CD4-positive, alpha-beta T cell treated with Interleukin-12 subunit alpha and Interleukin-12 subunit beta, for 1 hour (primary cell): ENCODE measurements at regions not wholly inside any gene's neighbourhood (a gene's known extent, or its start where the extent isn't known, plus 50 kb on each side); places are given as distances from the start of the nearest gene placed in this dataset.
"Not testable (repeated sequence)": the region's sequence is repeated elsewhere in the genome, so short reads cannot be mapped to it uniquely, and the experiment has no call there.

Experiments
- DNase-seq: peaks from one replicate; pipeline ENCODE4 v3.0.0-alpha.2; 2020

DNA sequence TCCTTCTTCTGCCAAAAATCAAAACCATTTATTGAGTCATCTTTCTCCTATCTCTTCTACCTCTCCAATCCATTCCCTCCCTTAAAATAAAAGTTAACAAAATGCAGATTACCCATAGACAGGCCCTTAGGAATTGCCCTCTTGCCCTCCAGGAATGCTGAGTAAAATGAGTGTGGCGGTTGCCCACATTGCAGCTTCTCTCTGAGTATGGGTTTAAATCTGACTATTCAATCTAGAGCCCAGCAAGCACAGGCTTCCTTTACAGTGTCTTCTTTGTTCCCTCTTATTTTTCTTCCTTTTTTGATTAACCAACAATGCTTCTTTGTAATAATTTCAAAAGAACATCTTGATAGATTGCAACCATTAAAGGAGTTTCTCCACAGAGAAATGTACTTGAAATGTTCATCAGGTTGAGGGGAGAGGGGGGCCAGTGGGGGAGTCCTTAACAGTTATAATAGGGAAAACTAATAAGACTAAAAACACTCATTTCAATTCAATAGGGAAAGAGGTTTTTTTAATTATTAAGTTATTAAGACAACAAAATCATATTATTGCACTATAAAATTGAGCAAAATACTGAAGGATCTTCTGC lies 135.3 kb upstream of the LMCD1 start:
- no peak for DNase-seq

- DNase-seq, result no peak
Observed at GRCh38 chr3:8368598-8368997, 133.0 kb upstream of the LMCD1 start.

DNA sequence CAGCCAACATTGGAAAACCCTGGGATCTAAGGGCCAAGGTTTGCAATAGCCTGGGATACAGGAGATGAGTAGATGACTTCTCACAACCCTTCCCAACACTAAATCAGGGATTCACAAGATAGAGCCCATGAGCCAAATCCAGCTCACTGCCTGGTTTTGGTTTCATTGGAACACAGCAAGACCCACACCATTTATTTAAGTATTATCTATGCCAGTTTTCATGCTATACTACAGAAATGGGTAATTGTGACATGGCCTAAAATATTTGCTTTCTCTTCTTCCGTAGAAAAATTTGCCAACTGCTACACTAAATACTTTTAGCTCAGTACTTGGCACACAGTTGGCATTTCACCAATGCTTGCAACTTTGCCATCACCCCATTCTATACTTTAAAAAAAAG lies 132.0 kb upstream of the LMCD1 start:
- DNase-seq, result no peak

DNA sequence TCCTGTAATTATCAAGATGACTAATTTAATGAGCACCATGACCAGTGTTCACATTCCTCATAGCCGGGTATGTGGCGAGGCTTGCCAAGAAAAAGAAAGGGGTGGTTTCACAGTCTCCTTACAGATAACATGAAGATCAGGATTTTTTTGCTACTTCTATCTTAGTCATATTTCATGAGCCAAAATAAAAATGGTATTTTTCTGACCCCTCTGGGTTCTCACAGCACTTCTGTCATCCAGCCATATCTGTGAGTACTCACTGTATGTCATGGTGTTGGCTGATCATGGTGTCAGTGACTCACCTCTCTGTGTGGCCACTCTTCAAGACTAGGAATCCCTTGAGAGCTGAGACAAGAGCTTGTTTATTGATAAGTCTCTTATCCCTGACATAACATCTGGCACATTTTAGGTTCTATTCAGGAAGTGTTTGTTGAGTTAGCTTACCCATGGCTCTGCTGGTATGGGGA lies 130.5 kb upstream of the LMCD1 start:
- no peak for DNase-seq

DNA sequence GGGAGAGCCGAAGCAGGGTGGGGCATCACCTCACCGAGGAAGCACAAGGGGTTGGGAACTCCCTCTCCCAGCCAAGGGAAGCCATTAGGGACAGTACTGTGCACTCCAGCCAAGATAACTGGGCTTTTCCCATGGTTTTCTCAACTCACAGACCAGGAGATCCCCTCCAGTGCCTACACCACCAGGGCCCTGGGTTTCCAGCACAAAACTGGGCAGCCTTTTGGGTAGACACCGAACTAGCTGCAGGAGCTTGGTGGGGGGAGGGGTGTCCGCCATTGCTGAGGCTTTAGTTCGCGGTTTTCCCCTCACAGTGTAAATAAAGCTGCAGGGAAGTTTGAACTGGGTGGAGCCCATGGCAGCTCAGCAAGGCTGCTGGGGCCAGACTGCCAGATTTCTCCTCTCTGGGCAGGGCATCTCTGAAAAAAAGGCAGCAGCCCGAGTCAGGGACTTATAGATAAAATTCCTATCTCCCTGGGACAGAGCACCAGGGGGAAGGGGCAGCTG lies 129.6 kb upstream of the LMCD1 start:
- DNase-seq, result no peak

- DNase-seq, result no peak
Observed at GRCh38 chr3:8380904-8381704, 120.5 kb upstream of the LMCD1 start.

GRCh38 chr3:8385848-8386620 lies 115.6 kb upstream of the LMCD1 start:
- DNase-seq, result no peak

DNA sequence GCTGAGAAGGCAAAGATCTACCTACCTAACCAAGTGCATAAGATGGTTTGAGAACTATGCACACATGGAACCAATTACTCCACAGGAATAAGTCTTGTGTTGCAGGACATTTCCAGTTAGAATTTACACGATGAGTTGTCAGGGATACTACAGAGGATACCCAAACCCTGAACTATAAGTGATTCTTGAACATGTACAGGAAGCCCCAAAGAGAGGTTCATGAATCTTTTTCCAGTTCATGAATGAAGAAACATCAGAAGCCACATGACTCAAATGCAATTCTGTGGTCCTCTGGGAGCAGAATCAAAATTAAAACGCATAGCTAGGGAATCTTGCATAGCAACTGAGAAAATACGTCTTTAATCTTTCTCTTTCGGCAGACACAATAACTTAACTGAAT lies 114.1 kb upstream of the LMCD1 start:
- no peak for DNase-seq

GRCh38 chr3:8399686-8400085 lies 101.9 kb upstream of the LMCD1 start:
- no peak for DNase-seq

- no peak for DNase-seq
Observed at GRCh38 chr3:8400911-8401310, 100.7 kb upstream of the LMCD1 start.

DNA sequence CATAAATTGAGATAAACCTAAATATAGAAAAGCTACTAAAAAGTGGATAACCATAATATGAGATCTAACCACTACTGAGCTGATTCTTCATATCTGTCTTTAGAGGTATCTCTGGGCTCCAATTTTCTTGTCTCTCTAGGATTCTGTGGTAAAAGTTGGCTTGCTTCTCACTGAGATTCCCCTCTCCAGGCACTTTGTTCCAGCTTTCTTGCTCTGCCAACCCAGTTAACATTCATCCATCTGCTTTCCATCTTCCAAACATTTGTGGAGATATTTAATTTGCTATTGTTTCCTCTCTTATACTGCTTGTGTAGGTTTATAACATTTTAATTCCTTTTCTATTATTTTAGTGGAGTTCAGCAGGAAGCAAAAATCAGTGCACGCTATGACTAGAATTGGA lies 97.6 kb upstream of the LMCD1 start:
- no peak for DNase-seq

DNA sequence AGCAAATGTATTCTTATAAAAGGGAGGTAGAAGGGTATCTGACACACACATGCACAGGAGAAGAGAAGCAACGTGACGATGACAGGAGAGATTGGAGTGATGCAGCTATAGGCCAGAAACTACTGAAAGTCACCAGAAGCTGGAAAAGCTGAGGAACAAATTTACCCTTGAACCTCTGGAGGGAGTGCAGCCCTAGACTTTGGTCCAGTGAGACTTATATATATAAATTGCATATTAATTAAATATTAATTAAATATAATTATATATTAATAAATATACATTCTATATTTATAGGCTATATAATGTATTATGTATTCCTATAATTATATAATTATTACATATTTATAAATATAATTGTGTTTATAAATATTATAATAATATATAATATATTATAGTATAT lies 96.5 kb upstream of the LMCD1 start:
- DNase-seq, result no peak

DNA sequence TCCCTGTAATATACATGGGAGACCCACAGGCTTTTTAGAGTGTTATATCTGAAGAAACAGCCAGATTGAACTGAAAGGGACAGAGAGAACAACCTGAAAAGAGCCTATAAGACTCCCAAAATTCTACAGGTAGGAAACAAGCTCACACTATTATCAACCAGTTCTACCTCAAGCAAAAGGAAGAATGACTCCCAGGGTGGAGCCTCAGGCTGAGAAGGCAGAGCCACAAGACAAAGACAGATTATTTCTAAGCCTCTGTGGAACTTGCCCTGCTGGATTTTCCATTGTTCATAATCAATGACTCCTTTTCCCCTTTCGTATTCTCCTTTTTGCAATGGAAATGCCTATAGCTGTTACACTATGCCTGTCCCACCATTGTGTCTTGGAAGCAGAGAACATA lies 95.1 kb upstream of the LMCD1 start:
- DNase-seq, result no peak

- DNase-seq, result no peak
Observed at GRCh38 chr3:8413337-8413926, 88.2 kb upstream of the LMCD1 start.

GRCh38 chr3:8416965-8417364 lies 84.7 kb upstream of the LMCD1 start:
- DNase-seq, result peak; percentile 7

- DNase-seq, result no peak
Observed at GRCh38 chr3:8420612-8421011, 81.0 kb upstream of the LMCD1 start.

GRCh38 chr3:8421267-8421666 lies 80.4 kb upstream of the LMCD1 start:
- no peak for DNase-seq

GRCh38 chr3:8421711-8422110 lies 79.9 kb upstream of the LMCD1 start:
- no peak for DNase-seq

GRCh38 chr3:8423307-8423706 lies 78.3 kb upstream of the LMCD1 start:
- no peak for DNase-seq

DNA sequence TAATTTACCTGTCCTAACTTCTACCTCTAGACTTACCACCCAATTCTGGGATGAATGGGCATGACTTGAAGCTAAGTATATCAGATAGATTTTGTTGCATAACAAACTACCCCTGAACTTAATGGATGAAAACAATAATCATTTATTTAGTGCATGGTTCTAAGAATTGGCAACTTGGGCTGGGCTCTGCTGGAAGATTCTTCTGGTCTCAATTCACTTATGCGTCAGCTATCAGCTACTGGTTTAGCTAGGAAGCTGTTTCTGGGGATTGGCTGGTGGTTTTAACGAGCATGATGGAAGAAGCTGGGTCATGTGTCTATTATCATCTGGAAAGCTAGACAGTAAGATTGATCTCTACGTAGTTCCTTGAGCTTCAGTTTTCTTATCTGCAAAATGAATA lies 77.3 kb upstream of the LMCD1 start:
- DNase-seq, result no peak

DNA sequence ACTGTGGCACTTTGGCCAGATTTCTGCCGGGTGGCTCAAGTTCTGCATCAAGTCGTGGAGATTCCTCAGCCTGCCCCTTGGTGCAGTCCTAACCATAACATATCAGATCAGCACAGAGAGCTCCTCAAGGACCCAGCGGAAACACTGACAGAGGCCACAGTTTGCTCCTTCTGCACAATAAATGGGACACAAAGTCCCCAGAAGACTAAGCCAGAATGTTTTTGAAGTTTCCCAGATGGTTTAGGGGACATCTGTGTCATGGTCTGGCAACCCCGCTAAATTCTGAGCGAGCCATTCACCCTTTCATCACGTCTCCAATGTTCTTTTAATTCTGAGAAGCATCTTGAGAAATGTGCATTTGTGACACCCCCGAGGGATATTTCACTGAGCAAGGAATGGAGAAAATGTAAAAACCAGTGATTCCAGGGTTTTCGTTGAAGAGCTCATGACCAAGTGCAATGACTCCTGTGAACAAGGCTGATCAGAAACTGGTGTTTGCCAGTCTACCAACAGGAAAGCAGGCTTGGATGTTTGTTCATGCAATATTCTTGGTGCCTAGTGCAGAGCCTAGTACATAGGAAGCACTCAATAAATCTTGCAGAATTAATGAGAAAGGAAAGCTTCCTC lies 64.8 kb upstream of the LMCD1 start:
- DNase-seq, result no peak

DNA sequence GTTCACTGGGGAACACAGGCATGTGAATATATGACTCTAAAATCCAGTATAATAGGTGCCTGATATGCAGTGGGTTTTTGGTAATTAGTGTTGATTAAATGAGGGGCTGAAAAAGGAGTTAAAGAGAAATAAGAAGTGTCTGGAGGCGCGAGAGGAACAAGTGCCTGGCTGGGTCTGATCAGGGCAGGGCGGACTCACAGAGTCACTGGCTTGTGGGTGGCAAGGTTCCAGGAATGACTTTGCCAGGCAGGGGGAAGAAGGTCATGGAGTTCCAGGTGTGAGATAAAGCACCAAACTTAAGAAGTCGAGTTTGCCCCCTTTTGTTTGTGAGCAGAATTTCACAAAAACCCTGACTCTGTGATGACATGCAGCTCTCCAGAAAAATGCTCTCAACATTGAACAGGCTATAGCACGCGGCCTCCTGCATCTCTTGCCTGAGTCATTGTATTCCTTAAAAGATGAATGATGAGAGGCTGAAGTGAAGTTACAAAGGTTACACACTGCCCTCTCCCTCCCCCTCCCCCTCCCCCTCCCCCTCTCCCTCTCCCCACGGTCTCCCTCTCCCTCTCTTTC lies 63.0 kb upstream of the LMCD1 start:
- DNase-seq, result no peak

DNA sequence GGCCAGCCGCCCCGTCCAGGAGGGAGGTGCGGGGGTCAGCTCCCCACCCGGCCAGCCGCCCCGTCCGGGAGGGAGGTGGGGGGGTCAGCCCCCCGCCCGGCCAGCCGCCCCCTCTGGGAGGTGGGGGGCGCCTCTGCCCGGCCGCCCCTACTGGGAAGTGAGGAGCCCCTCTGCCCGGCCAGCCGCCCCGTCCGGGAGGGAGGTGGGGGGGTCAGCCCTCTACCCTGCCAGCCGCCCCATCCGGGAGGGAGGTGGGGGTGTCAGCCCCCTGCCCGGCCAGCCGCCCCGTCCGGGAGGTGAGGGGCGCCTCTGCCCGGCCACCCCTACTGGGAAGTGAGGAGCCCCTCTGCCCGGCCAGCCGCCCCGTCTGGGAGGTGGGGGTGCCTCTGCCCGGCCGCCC lies 61.5 kb upstream of the LMCD1 start:
- not testable (repeated sequence) for DNase-seq
